Esophagus muscularis mucosa (tissue), 3 donors: ENCODE measurements at regions not wholly inside any gene's neighbourhood (a gene's known extent, or its start where the extent isn't known, plus 50 kb on each side); places are given as distances from the start of the nearest gene placed in this dataset.

Experiments
- CTCF ChIP-seq, 3 experiments: fragments of 200-600 bp in 2 of 3; fragments of 450-650 bp in 1 of 3; sonication (generic) in 2 of 3; IDR thresholded peaks; one replicate each; pipeline ENCODE4 v1.5.1; 2017 to 2019; ENCODE audit warnings: antibody characterized with exemption in 3 of 3, mild to moderate bottlenecking in 2 of 3, moderate library complexity in 1 of 3
- POLR2A ChIP-seq: fragments of 450-650 bp; IDR thresholded peaks from one replicate; pipeline ENCODE4 v1.6.1; 2017; ENCODE audit warnings: antibody characterized with exemption, moderate library complexity, mild to moderate bottlenecking, low read depth

- TF ChIP-seq POLR2A (no peak), CTCF (IDR thresholded peaks at IDR 0.05) (no peak)
Measured at GRCh38 chr3:8399686-8400085, 101.9 kb upstream of the LMCD1 start.
